Loucy (cell line): ENCODE measurements at regions not wholly inside any gene's neighbourhood (a gene's known extent, or its start where the extent isn't known, plus 50 kb on each side); places are given as distances from the start of the nearest gene placed in this dataset.

Source experiments
- H2AFZ ChIP-seq: fragments of 200-600 bp; sonication (generic); 2 replicates; pipeline ENCODE4 v1.6.0; 2016; ENCODE audit warnings: antibody characterized with exemption, mild to moderate bottlenecking, low read length, moderate library complexity
- H3F3A ChIP-seq: fragments of 200-600 bp; 2 replicates; pipeline ENCODE4 v1.6.0; 2016; ENCODE audit warnings: antibody characterized with exemption, low read depth, mild to moderate bottlenecking
- H3K27me3 ChIP-seq: fragments of 200-600 bp; sonication (generic); 2 replicates; pipeline ENCODE4 v1.6.1; 2014; ENCODE audit warnings: low read length, mild to moderate bottlenecking; ENCODE audit not compliant: insufficient read depth, poor library complexity, severe bottlenecking
- H3K36me3 ChIP-seq: fragments of 200-600 bp; sonication (generic); 2 replicates; pipeline ENCODE4 v1.6.1; 2016; ENCODE audit warnings: low read length; ENCODE audit not compliant: insufficient read depth
- H3K4me1 ChIP-seq: fragments of 200-600 bp; sonication (generic); 2 replicates; pipeline ENCODE4 v1.5.1; 2014; ENCODE audit warnings: low read length, mild to moderate bottlenecking; ENCODE audit not compliant: insufficient read depth, poor library complexity, severe bottlenecking
- H3K4me2 ChIP-seq: fragments of 200-600 bp; sonication (generic); 2 replicates; pipeline ENCODE4 v1.6.0; 2014; ENCODE audit warnings: antibody characterized with exemption, low read length, low read depth, mild to moderate bottlenecking; ENCODE audit not compliant: poor library complexity, severe bottlenecking
- H3K4me3 ChIP-seq: fragments of 200-600 bp; sonication (generic); 2 replicates; pipeline ENCODE4 v1.5.1; 2014; ENCODE audit warnings: low read length, mild to moderate bottlenecking, mixed read lengths; ENCODE audit not compliant: poor library complexity, severe bottlenecking
- H3K79me2 ChIP-seq: fragments of 200-600 bp; sonication (generic); 2 replicates; pipeline ENCODE4 v1.6.1; 2014; ENCODE audit warnings: low read length; ENCODE audit not compliant: insufficient read depth
- H3K9ac ChIP-seq: fragments of 200-600 bp; sonication (generic); 2 replicates; pipeline ENCODE4 v1.6.0; 2014; ENCODE audit warnings: mild to moderate bottlenecking, low read depth, low read length, moderate library complexity; ENCODE audit not compliant: poor library complexity, severe bottlenecking
- H3K9me2 ChIP-seq: fragments of 200-600 bp; sonication (generic); replicated peaks from 2 replicates; pipeline ENCODE4 v1.6.1; 2016; ENCODE audit warnings: low read depth, low read length, mixed read lengths
- H3K9me3 ChIP-seq: fragments of 200-600 bp; sonication (generic); 2 replicates; pipeline ENCODE4 v1.6.1; 2014; ENCODE audit warnings: mild to moderate bottlenecking, antibody characterized with exemption, low read length, low read depth; ENCODE audit not compliant: insufficient read depth
- H4K20me1 ChIP-seq: fragments of 200-600 bp; sonication (generic); 2 replicates; pipeline ENCODE4 v1.6.0; 2014; ENCODE audit warnings: antibody characterized with exemption, low read length, mild to moderate bottlenecking; ENCODE audit not compliant: insufficient read depth, poor library complexity, severe bottlenecking
- EZH2phosphoT487 ChIP-seq: fragments of 200-600 bp; IDR thresholded peaks from 2 replicates; pipeline ENCODE4 v1.6.1; 2018; ENCODE audit warnings: antibody characterized with exemption, mild to moderate bottlenecking, moderate library complexity, borderline replicate concordance
- TF ChIP-seq, protein P1 (sequence below): fragments of 200-600 bp; sonication (generic); conservative IDR thresholded peaks from 2 replicates; pipeline ENCODE4 v1.5.1; 2014; ENCODE audit warnings: mild to moderate bottlenecking, antibody characterized with exemption, low read length

DNA sequence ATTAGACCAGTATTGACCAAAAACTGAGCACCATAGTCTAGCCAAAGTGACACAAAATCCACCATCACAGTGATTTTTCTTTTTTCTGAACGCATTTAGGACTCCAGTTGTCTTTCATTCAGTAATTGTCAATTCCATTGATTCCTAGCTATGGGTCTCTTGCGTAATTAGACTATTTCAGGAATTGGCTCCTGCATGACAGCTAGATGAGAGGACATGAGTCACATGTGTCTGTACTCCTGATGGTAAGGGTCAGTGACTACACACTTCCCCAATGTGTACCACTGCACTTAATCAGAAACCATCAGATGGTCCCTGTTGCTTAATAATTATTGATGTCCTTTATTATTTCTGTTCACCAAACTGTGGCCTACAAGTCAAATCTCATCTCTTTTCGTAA, 469.5 kb downstream of the POM121L12 start:
- no peak overlapping the region for H3K9ac ChIP-seq
- H3K79me2 ChIP-seq: no peaks in the 10 kb centered on the region
- no peaks in the 10 kb centered on the region for H3K4me1 ChIP-seq
- no peak for TF ChIP-seq EZH2phosphoT487
- TF ChIP-seq, protein P1, sequence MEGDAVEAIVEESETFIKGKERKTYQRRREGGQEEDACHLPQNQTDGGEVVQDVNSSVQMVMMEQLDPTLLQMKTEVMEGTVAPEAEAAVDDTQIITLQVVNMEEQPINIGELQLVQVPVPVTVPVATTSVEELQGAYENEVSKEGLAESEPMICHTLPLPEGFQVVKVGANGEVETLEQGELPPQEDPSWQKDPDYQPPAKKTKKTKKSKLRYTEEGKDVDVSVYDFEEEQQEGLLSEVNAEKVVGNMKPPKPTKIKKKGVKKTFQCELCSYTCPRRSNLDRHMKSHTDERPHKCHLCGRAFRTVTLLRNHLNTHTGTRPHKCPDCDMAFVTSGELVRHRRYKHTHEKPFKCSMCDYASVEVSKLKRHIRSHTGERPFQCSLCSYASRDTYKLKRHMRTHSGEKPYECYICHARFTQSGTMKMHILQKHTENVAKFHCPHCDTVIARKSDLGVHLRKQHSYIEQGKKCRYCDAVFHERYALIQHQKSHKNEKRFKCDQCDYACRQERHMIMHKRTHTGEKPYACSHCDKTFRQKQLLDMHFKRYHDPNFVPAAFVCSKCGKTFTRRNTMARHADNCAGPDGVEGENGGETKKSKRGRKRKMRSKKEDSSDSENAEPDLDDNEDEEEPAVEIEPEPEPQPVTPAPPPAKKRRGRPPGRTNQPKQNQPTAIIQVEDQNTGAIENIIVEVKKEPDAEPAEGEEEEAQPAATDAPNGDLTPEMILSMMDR: no peak
- H3K27me3 ChIP-seq: no peaks in the 10 kb centered on the region
- no peaks in the 10 kb centered on the region for H3F3A ChIP-seq
- no peaks in the 10 kb centered on the region for H3K9me2 ChIP-seq
- no peak overlapping the region for H3K4me2 ChIP-seq
- no peaks in the 10 kb centered on the region for H3K9me3 ChIP-seq
- no peaks in the 10 kb centered on the region for H4K20me1 ChIP-seq
- H2AFZ ChIP-seq: no peak overlapping the region
- H3K36me3 ChIP-seq: no peaks in the 10 kb centered on the region
- H3K4me3 ChIP-seq: no peak overlapping the region

DNA sequence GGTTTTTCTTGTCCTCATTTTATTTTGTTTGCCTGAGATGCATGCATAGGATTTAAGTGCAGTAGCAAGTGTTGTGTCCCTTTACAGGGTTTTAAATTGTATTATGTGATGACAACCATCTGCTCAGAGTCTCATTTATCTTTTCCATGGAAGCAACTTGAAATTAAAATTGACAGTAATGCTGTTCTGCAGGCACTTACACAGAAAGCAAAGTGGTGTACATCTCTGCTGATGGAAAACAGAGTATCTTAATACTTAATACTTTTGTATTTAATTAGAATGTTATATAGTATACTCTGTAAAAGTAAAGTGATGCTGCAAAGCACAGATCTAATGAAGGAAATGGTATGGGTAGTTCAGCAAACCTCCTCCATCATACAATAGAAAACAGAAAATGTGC, 482.9 kb downstream of the POM121L12 start:
- no peaks in the 10 kb centered on the region for H3K4me1 ChIP-seq
- no peaks in the 10 kb centered on the region for H3K36me3 ChIP-seq
- H3F3A ChIP-seq: no peaks in the 10 kb centered on the region
- TF ChIP-seq, protein P1: no peak
- no peak for TF ChIP-seq EZH2phosphoT487
- no peaks in the 10 kb centered on the region for H3K79me2 ChIP-seq
- no peak overlapping the region for H2AFZ ChIP-seq
- H3K4me2 ChIP-seq: no peak overlapping the region
- H4K20me1 ChIP-seq: no peaks in the 10 kb centered on the region
- H3K9me2 ChIP-seq: no peaks in the 10 kb centered on the region
- H3K9ac ChIP-seq: no peak overlapping the region
- H3K4me3 ChIP-seq: no peak overlapping the region
- no peaks in the 10 kb centered on the region for H3K27me3 ChIP-seq
- H3K9me3 ChIP-seq: no peaks in the 10 kb centered on the region

- Histone ChIP-seq H3K9me2 (no peaks in the 10 kb centered on the region), H3F3A (no peaks in the 10 kb centered on the region), H3K27me3 (no peaks in the 10 kb centered on the region), H3K79me2 (no peaks in the 10 kb centered on the region), H3K9ac (no peak overlapping the region), H3K36me3 (no peaks in the 10 kb centered on the region), H3K4me3 (no peak overlapping the region), H4K20me1 (no peaks in the 10 kb centered on the region), H3K9me3 (no peaks in the 10 kb centered on the region), H3K4me1 (no peaks in the 10 kb centered on the region), H2AFZ (no peak overlapping the region), H3K4me2 (no peak overlapping the region)
- no peak for TF ChIP-seq EZH2phosphoT487
- TF ChIP-seq, protein P1: no peak
These were observed 485.4 kb downstream of the POM121L12 start for GRCh38 chr7:53520841-53521240.
